ENCODE measurements at regions not wholly inside any gene's neighbourhood (a gene's known extent, or its start where the extent isn't known, plus 50 kb on each side); places are given as distances from the start of the nearest gene placed in this dataset.

DNA sequence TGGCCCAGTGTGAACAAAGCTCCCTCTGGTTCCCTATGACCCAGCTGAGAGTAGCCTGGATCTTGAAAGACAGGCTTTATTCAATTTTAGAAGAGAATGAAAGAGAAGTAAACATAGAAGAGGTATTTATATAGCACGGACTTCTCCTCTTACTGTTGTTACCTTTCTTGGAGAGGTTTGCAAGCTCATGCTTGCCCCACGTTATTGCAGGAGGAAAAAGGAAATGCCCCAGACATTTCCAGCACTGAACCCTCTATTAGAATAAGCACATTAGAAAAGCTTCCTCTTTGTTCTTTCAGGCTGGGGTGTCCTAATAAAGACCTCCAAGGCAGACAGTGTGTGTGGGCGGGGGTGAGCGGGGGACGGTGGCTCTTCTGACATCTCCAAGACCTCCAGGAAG is 98.7 kb upstream of the AGBL1 start:
- TF ChIP-seq ZNF274 (IDR thresholded peaks at IDR 0.05; ENCODE audit: low read depth, low read length): no peak
- TF ChIP-seq YY1 (IDR thresholded peaks at IDR 0.05; ENCODE audit: insufficient read depth, insufficient read length): no peak
